HepG2 (cell line): ENCODE measurements at regions not wholly inside any gene's neighbourhood (a gene's known extent, or its start where the extent isn't known, plus 50 kb on each side); places are given as distances from the start of the nearest gene placed in this dataset.

Experiments
- CHD2 ChIP-seq: IDR thresholded peaks from 2 replicates; pipeline ENCODE4 v1.6.1; 2011; ENCODE audit warnings: low read depth, low read length, improper control_type of control experiment
- ZNF556 ChIP-seq: sonication (generic); formaldehyde crosslinking; IDR thresholded peaks from 2 replicates; pipeline ENCODE4 v1.4.0; 2020; ENCODE audit warnings: mild to moderate bottlenecking, missing genetic modification reagents, borderline replicate concordance
- TF ChIP-seq, protein P1 (sequence below): sonication (generic); formaldehyde crosslinking; IDR thresholded peaks from 2 replicates; pipeline ENCODE4 v1.8.0; 2022; ENCODE audit warnings: mild to moderate bottlenecking, missing genetic modification reagents
- TF ChIP-seq, protein P2 (sequence below): IDR thresholded peaks from 2 replicates; pipeline ENCODE4 v1.6.1; 2016; ENCODE audit warnings: missing compliant biosample characterization, missing genetic modification reagents, borderline replicate concordance

DNA sequence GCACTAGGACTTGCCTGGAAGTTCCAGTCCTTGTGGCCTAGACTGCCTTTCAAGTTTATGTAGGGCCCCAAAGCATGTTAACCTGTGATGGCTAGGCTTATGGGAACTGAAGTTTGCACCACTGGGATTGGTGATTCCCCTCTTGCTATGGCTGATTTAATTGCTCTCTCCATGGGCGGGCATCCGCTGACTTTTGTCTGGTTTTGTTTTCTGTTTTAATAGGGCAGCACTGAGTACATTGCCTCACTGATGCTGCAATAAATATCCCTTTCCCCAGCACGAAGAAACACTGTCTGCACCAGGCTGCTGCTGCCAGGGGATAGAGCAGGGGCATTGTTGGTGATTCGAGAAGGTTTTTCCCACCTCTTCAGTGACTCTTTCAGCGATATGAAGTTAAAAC, 73.3 kb upstream of the PDE4B start:
- no peak for TF ChIP-seq CHD2
- no peak for TF ChIP-seq ZNF556
- TF ChIP-seq, protein P1, sequence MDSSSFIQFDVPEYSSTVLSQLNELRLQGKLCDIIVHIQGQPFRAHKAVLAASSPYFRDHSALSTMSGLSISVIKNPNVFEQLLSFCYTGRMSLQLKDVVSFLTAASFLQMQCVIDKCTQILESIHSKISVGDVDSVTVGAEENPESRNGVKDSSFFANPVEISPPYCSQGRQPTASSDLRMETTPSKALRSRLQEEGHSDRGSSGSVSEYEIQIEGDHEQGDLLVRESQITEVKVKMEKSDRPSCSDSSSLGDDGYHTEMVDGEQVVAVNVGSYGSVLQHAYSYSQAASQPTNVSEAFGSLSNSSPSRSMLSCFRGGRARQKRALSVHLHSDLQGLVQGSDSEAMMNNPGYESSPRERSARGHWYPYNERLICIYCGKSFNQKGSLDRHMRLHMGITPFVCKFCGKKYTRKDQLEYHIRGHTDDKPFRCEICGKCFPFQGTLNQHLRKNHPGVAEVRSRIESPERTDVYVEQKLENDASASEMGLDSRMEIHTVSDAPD (CRISPR knock-in tag): no peak
- TF ChIP-seq, protein P2, sequence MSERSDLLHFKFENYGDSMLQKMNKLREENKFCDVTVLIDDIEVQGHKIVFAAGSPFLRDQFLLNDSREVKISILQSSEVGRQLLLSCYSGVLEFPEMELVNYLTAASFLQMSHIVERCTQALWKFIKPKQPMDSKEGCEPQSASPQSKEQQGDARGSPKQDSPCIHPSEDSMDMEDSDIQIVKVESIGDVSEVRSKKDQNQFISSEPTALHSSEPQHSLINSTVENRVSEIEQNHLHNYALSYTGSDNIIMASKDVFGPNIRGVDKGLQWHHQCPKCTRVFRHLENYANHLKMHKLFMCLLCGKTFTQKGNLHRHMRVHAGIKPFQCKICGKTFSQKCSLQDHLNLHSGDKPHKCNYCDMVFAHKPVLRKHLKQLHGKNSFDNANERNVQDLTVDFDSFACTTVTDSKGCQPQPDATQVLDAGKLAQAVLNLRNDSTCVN (CRISPR knock-in tag): no peak
